Calu3 (cell line): ENCODE measurements at regions not wholly inside any gene's neighbourhood (a gene's known extent, or its start where the extent isn't known, plus 50 kb on each side); places are given as distances from the start of the nearest gene placed in this dataset.

ENCODE experiments used
- BruUV-seq: library from RNA; stranded (reverse); fragments of 400-500 nt; replicated peaks from 2 replicates; lab custom pipeline; 2021; lab: Mats Ljungman, UMichigan
- CTCF ChIA-PET: fragments of 300-600 bp; sonication (Branson Sonifier 250); formaldehyde crosslinking; loops from one replicate; lab custom pipeline; 2022; ENCODE audit warnings: antibody characterized with exemption; lab: Charles Lee
- DNase-seq: peaks from one replicate; pipeline ENCODE4 v3.0.0; 2022
- H3K27ac Mint-ChIP-seq: one replicate; pipeline ENCODE4 v1.8.0; 2022; ENCODE audit warnings: mixed read lengths; ENCODE audit not compliant: unreplicated experiment
- H3K27me3 Mint-ChIP-seq: one replicate; pipeline ENCODE4 v1.8.0; 2022; ENCODE audit warnings: mixed read lengths; ENCODE audit not compliant: unreplicated experiment
- H3K36me3 Mint-ChIP-seq: one replicate; pipeline ENCODE4 v1.8.0; 2022; ENCODE audit warnings: mild to moderate bottlenecking, moderate library complexity, mixed read lengths; ENCODE audit not compliant: insufficient read depth, unreplicated experiment
- H3K4me1 Mint-ChIP-seq: one replicate; pipeline ENCODE4 v1.8.0; 2022; ENCODE audit warnings: mild to moderate bottlenecking, low read depth, mixed read lengths; ENCODE audit not compliant: unreplicated experiment
- H3K4me3 Mint-ChIP-seq: one replicate; pipeline ENCODE4 v1.8.0; 2022; ENCODE audit warnings: mild to moderate bottlenecking, low read depth, moderate library complexity, mixed read lengths; ENCODE audit not compliant: unreplicated experiment
- H3K9me3 Mint-ChIP-seq: one replicate; pipeline ENCODE4 v1.8.0; 2022; ENCODE audit warnings: low read depth, mixed read lengths; ENCODE audit not compliant: unreplicated experiment
- CTCF ChIP-seq: fragments of 200-600 bp; IDR thresholded peaks from one replicate; pipeline ENCODE4 v1.8.0; 2022; ENCODE audit warnings: antibody characterized with exemption; ENCODE audit not compliant: unreplicated experiment
- intact Hi-C: fragments of 100-400 bp; cut with micrococcal nuclease; formaldehyde crosslinking; loops from one replicate; pipeline ENCODE4 v1.10.0; 2022; ENCODE audit not compliant: unreplicated experiment

- Mint-ChIP-seq H3K36me3 (no peaks in the 10 kb centered on the region), H3K9me3 (peaks cover 5% of the 10 kb centered on the region), H3K27me3 (no peaks in the 10 kb centered on the region), H3K4me1 (peaks cover 9% of the 10 kb centered on the region), H3K4me3 (no peak overlapping the region), H3K27ac (no peak overlapping the region)
- no TSS peak for BruUV-seq
- no peak for TF ChIP-seq CTCF
- intact Hi-C loops: loop anchor here (5.0 kb wide), 1 partner anchor 523 kb away; the partner anchor contains the start of gene NTNG1
- DNase-seq: no peak
- CTCF ChIA-PET: no interaction called here
Measured at GRCh38 chr1:106619827-106620134, 436.7 kb upstream of the PRMT6 start.

- BruUV-seq: no TSS peak
- Mint-ChIP-seq H3K27me3 (no peaks in the 10 kb centered on the region), H3K27ac (no peak overlapping the region), H3K4me1 (peaks cover 9% of the 10 kb centered on the region), H3K4me3 (no peak overlapping the region), H3K36me3 (no peaks in the 10 kb centered on the region), H3K9me3 (peaks cover 6% of the 10 kb centered on the region)
- TF ChIP-seq CTCF: no peak
- intact Hi-C loops: loop anchor here (5.0 kb wide), 1 partner anchor 522 kb away; the partner anchor contains the start of gene NTNG1
- peak; percentile 44 for DNase-seq
- CTCF ChIA-PET: no interaction called here
Measured at GRCh38 chr1:106620521-106620954, 435.9 kb upstream of the PRMT6 start.

- TF ChIP-seq CTCF: no peak
- CTCF ChIA-PET: interaction anchor here (1.2 kb wide), 1 partner anchor 11 kb away, joined by 3 read pairs; no protein-coding TSS in a partner anchor
- Mint-ChIP-seq H3K4me1 (peaks cover 9% of the 10 kb centered on the region), H3K36me3 (no peaks in the 10 kb centered on the region), H3K27ac (no peak overlapping the region), H3K27me3 (no peaks in the 10 kb centered on the region), H3K4me3 (no peak overlapping the region), H3K9me3 (peaks cover 10% of the 10 kb centered on the region)
- peak; percentile 13 for DNase-seq
- intact Hi-C loops: loop anchor here (1.0 to 5.0 kb wide), 2 partner anchors 226 to 520 kb away; partner anchors contain the start of gene NTNG1
- BruUV-seq: no TSS peak
Measured at GRCh38 chr1:106621853-106622252, 434.6 kb upstream of the PRMT6 start.

- H3K9me3 Mint-ChIP-seq: peaks cover 12% of the 10 kb centered on the region
- H3K4me1 Mint-ChIP-seq: no peaks in the 10 kb centered on the region
- no peak for TF ChIP-seq CTCF
- DNase-seq: no peak
- H3K27me3 Mint-ChIP-seq: no peaks in the 10 kb centered on the region
- H3K27ac Mint-ChIP-seq: no peak overlapping the region
- CTCF ChIA-PET: no interaction called here
- no peak overlapping the region for H3K4me3 Mint-ChIP-seq
- intact Hi-C loops: no loop called here
- BruUV-seq: no TSS peak
- H3K36me3 Mint-ChIP-seq: no peaks in the 10 kb centered on the region
Measured at GRCh38 chr1:106637566-106637965, 418.9 kb upstream of the PRMT6 start.
